ENCODE measurements at regions not wholly inside any gene's neighbourhood (a gene's known extent, or its start where the extent isn't known, plus 50 kb on each side); places are given as distances from the start of the nearest gene placed in this dataset.

- no peak for DNase-seq
Observed at GRCh38 chr14:23903442-23903841, 50.1 kb upstream of the DHRS4 start.

Measured in bone marrow (tissue), 2 donors.